ENCODE measurements at regions not wholly inside any gene's neighbourhood (a gene's known extent, or its start where the extent isn't known, plus 50 kb on each side); places are given as distances from the start of the nearest gene placed in this dataset.

DNA sequence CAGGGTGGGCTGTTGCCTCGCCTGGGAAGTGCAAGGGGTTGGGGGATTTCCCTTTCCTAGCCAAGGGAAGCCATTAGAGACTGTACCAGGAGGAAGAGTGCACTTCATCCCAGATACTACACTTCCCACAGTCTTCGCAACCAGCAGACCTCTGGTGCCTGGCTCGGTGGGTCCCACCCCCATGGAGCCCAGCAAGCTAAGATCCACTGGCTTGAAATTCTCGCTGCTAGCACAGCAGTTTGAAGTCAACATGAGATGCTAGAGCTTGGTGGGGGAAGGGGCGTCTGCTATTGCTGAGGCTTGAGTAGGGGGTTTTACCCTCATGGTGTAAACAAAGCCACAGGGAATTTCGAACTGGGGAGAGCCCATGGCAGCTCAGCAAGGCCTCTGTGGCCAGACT lies 586.4 kb downstream of the HTR1A start (continued):
- TF ChIP-seq, protein P1, sequence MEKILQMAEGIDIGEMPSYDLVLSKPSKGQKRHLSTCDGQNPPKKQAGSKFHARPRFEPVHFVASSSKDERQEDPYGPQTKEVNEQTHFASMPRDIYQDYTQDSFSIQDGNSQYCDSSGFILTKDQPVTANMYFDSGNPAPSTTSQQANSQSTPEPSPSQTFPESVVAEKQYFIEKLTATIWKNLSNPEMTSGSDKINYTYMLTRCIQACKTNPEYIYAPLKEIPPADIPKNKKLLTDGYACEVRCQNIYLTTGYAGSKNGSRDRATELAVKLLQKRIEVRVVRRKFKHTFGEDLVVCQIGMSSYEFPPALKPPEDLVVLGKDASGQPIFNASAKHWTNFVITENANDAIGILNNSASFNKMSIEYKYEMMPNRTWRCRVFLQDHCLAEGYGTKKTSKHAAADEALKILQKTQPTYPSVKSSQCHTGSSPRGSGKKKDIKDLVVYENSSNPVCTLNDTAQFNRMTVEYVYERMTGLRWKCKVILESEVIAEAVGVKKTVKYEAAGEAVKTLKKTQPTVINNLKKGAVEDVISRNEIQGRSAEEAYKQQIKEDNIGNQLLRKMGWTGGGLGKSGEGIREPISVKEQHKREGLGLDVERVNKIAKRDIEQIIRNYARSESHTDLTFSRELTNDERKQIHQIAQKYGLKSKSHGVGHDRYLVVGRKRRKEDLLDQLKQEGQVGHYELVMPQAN (conservative IDR thresholded peaks at IDR 0.05): no peak
- TF ChIP-seq BHLHE40 (IDR thresholded peaks at IDR 0.05; ENCODE audit: borderline replicate concordance in 1 of 2, low read depth in 2 of 2, low read length in 1 of 2): no peak
- no peak for TF ChIP-seq ESRRA (IDR thresholded peaks at IDR 0.05; ENCODE audit: low read length)
- TF ChIP-seq, protein P2, sequence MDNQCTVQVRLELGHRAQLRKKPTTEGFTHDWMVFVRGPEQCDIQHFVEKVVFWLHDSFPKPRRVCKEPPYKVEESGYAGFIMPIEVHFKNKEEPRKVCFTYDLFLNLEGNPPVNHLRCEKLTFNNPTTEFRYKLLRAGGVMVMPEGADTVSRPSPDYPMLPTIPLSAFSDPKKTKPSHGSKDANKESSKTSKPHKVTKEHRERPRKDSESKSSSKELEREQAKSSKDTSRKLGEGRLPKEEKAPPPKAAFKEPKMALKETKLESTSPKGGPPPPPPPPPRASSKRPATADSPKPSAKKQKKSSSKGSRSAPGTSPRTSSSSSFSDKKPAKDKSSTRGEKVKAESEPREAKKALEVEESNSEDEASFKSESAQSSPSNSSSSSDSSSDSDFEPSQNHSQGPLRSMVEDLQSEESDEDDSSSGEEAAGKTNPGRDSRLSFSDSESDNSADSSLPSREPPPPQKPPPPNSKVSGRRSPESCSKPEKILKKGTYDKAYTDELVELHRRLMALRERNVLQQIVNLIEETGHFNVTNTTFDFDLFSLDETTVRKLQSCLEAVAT (IDR thresholded peaks at IDR 0.05): no peak
- TF ChIP-seq, protein P3, sequence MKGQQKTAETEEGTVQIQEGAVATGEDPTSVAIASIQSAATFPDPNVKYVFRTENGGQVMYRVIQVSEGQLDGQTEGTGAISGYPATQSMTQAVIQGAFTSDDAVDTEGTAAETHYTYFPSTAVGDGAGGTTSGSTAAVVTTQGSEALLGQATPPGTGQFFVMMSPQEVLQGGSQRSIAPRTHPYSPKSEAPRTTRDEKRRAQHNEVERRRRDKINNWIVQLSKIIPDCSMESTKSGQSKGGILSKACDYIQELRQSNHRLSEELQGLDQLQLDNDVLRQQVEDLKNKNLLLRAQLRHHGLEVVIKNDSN (IDR thresholded peaks at IDR 0.05; ENCODE audit: borderline replicate concordance, extremely low read length, insufficient read depth, low read depth, low read length): no peak
- TF ChIP-seq, protein P4, sequence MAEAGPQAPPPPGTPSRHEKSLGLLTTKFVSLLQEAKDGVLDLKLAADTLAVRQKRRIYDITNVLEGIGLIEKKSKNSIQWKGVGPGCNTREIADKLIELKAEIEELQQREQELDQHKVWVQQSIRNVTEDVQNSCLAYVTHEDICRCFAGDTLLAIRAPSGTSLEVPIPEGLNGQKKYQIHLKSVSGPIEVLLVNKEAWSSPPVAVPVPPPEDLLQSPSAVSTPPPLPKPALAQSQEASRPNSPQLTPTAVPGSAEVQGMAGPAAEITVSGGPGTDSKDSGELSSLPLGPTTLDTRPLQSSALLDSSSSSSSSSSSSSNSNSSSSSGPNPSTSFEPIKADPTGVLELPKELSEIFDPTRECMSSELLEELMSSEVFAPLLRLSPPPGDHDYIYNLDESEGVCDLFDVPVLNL (IDR thresholded peaks at IDR 0.05; ENCODE audit: low read depth, low read length): no peak
- TF ChIP-seq, protein P5, sequence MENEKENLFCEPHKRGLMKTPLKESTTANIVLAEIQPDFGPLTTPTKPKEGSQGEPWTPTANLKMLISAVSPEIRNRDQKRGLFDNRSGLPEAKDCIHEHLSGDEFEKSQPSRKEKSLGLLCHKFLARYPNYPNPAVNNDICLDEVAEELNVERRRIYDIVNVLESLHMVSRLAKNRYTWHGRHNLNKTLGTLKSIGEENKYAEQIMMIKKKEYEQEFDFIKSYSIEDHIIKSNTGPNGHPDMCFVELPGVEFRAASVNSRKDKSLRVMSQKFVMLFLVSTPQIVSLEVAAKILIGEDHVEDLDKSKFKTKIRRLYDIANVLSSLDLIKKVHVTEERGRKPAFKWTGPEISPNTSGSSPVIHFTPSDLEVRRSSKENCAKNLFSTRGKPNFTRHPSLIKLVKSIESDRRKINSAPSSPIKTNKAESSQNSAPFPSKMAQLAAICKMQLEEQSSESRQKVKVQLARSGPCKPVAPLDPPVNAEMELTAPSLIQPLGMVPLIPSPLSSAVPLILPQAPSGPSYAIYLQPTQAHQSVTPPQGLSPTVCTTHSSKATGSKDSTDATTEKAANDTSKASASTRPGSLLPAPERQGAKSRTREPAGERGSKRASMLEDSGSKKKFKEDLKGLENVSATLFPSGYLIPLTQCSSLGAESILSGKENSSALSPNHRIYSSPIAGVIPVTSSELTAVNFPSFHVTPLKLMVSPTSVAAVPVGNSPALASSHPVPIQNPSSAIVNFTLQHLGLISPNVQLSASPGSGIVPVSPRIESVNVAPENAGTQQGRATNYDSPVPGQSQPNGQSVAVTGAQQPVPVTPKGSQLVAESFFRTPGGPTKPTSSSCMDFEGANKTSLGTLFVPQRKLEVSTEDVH (IDR thresholded peaks at IDR 0.05; ENCODE audit: low read depth, partially characterized antibody): no peak

All from GM12878 (cell line).